ENCODE measurements at regions not wholly inside any gene's neighbourhood (a gene's known extent, or its start where the extent isn't known, plus 50 kb on each side); places are given as distances from the start of the nearest gene placed in this dataset.
A peak's percentile ranks its signal among the peaks of the same experiment; 100 is the strongest.

GRCh38 chr10:3406556-3406955, 234.0 kb upstream of the PITRM1 start:
- DNase-seq = peak in 1 of 2 donors; percentile 23
- Histone ChIP-seq H3K9me3 (no peaks in the 10 kb centered on the region), H3K36me3 (no peaks in the 10 kb centered on the region), H3K27ac (no peak overlapping the region), H3K4me3 (no peak overlapping the region), H3K27me3 (no peaks in the 10 kb centered on the region), H3K4me1 (no peaks in the 10 kb centered on the region)
- WGBS, 5 donors = 88 to 95% (median 92%) methylated on average over 14 to 16 of the region's 16 CpGs
- intact Hi-C loops (cut with DNase I; ENCODE audit: low total_unique reads) = no loop called here
- no peak for TF ChIP-seq POLR2A (IDR thresholded peaks at IDR 0.05)
- TF ChIP-seq POLR2AphosphoS5 (IDR thresholded peaks at IDR 0.05) = no peak
- TF ChIP-seq EP300 (IDR thresholded peaks at IDR 0.05) = no peak
- TF ChIP-seq CTCF (IDR thresholded peaks at IDR 0.05) = no peak

DNA sequence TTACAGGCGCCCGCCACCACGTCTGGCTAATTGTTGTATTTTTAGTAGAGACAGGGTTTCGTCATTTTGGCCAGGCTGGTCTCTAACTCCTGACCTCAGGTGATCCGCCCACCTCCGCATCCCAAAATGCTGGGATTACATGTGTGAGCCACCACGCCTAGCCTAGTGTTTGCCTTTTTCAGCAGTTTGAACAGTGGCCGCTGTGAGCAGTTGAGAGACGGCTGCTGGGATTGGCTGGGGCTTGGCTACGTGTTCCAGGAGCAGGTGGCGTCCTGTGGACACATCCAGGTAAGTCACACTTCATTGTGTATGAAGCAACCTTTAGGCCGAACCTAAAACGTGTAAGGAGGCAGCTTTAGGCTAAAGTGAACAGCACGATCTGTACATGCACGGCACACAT, 231.8 kb upstream of the PITRM1 start:
- intact Hi-C loops (cut with DNase I; ENCODE audit: low total_unique reads) = no loop called here
- TF ChIP-seq EP300 (IDR thresholded peaks at IDR 0.05) (no peak), POLR2AphosphoS5 (IDR thresholded peaks at IDR 0.05) (no peak), POLR2A (IDR thresholded peaks at IDR 0.05) (no peak), CTCF (IDR thresholded peaks at IDR 0.05) (no peak)
- Histone ChIP-seq H3K27ac (no peak overlapping the region), H3K36me3 (no peaks in the 10 kb centered on the region), H3K27me3 (no peaks in the 10 kb centered on the region), H3K4me1 (no peaks in the 10 kb centered on the region), H3K4me3 (no peak overlapping the region), H3K9me3 (no peaks in the 10 kb centered on the region)
- no peak for DNase-seq
- 89 to 92% (median 89%) methylated on average over 15 of the region's 15 CpGs for WGBS, 5 donors

- H3K9me3 ChIP-seq = no peaks in the 10 kb centered on the region
- intact Hi-C loops (cut with DNase I; ENCODE audit: low total_unique reads) = no loop called here
- no peaks in the 10 kb centered on the region for H3K4me1 ChIP-seq
- TF ChIP-seq EP300 (IDR thresholded peaks at IDR 0.05) = no peak
- TF ChIP-seq POLR2A (IDR thresholded peaks at IDR 0.05) = no peak
- no peak for DNase-seq
- WGBS, 5 donors = 85 to 92% (median 90%) methylated on average over 10 of the region's 10 CpGs
- no peak overlapping the region for H3K4me3 ChIP-seq
- H3K27ac ChIP-seq = no peak overlapping the region
- H3K36me3 ChIP-seq = no peaks in the 10 kb centered on the region
- H3K27me3 ChIP-seq = no peaks in the 10 kb centered on the region
Measured at GRCh38 chr10:3402187-3402751, 229.7 kb upstream of the PITRM1 start.

GRCh38 chr10:3401491-3401938, 228.9 kb upstream of the PITRM1 start:
- no peak for DNase-seq
- no peak for TF ChIP-seq POLR2AphosphoS5 (IDR thresholded peaks at IDR 0.05)
- no peak for TF ChIP-seq CTCF (IDR thresholded peaks at IDR 0.05)
- no peak for TF ChIP-seq POLR2A (IDR thresholded peaks at IDR 0.05)
- TF ChIP-seq EP300 (IDR thresholded peaks at IDR 0.05) = no peak
- H3K27ac ChIP-seq = no peak overlapping the region
- H3K4me1 ChIP-seq = no peaks in the 10 kb centered on the region
- no peak overlapping the region for H3K4me3 ChIP-seq
- H3K9me3 ChIP-seq = no peaks in the 10 kb centered on the region
- H3K36me3 ChIP-seq = no peaks in the 10 kb centered on the region
- intact Hi-C loops (cut with DNase I; ENCODE audit: low total_unique reads) = no loop called here
- 71 to 79% (median 76%) methylated on average over 6 of the region's 6 CpGs for WGBS, 5 donors
- no peaks in the 10 kb centered on the region for H3K27me3 ChIP-seq

GRCh38 chr10:3400348-3400747, 227.8 kb upstream of the PITRM1 start:
- Histone ChIP-seq H3K36me3 (no peaks in the 10 kb centered on the region), H3K9me3 (no peaks in the 10 kb centered on the region), H3K4me3 (no peak overlapping the region), H3K27me3 (no peaks in the 10 kb centered on the region), H3K27ac (no peak overlapping the region), H3K4me1 (peaks cover 0 to 4% (median 2%) of the 10 kb centered on the region in 4 donors)
- peak in 1 of 2 donors; percentile 65 for DNase-seq
- intact Hi-C loops (cut with DNase I; ENCODE audit: low total_unique reads) = no loop called here
- TF ChIP-seq POLR2AphosphoS5 (IDR thresholded peaks at IDR 0.05) (no peak), POLR2A (IDR thresholded peaks at IDR 0.05) (no peak), EP300 (IDR thresholded peaks at IDR 0.05) (no peak), CTCF (IDR thresholded peaks at IDR 0.05) (no peak)
- 41 to 59% (median 53%) methylated on average over 5 of the region's 5 CpGs for WGBS, 5 donors

Measured in stomach (tissue), 8 donors.